Common myeloid progenitor, CD34-positive (primary cell): ENCODE measurements at regions not wholly inside any gene's neighbourhood (a gene's known extent, or its start where the extent isn't known, plus 50 kb on each side); places are given as distances from the start of the nearest gene placed in this dataset.

Experiments used
- CTCF ChIA-PET: fragments of 350-600 bp; sonication (Branson Sonifier 250); formaldehyde crosslinking; loops from one replicate; lab custom pipeline; 2021; ENCODE audit warnings: antibody characterized with exemption; lab: Charles Lee
- POLR2A ChIA-PET: fragments of 350-600 bp; sonication (Branson Sonifier 250); formaldehyde crosslinking; loops from one replicate; lab custom pipeline; 2021; ENCODE audit warnings: antibody characterized with exemption; lab: Charles Lee
- DNase-seq, 3 donors: peaks; one replicate each; pipeline versions ENCODE4 v3.0.0 to v3.0.0-alpha.2; 2013
- H3K27ac ChIP-seq, 2 experiments: 1 replicate in 1 of 2; 2 replicates in 1 of 2; pipeline ENCODE4 v1.7.0; 2013; ENCODE audit warnings: inconsistent platforms in 2 of 2, low read length in 2 of 2, mild to moderate bottlenecking in 2 of 2, low read depth in 1 of 2, moderate library complexity in 1 of 2; ENCODE audit not compliant: severe bottlenecking in 2 of 2, insufficient read depth in 1 of 2, poor library complexity in 1 of 2
- H3K27me3 ChIP-seq, 5 experiments: replicated peaks in 2 of 5; 1 replicate in 3 of 5; 2 replicates in 2 of 5; pipeline versions ENCODE4 v1.6.1 to v1.7.0; 2013; ENCODE audit warnings: low read length in 4 of 5, mild to moderate bottlenecking in 2 of 5, moderate library complexity in 2 of 5, inconsistent platforms in 1 of 5; ENCODE audit not compliant: insufficient read depth in 5 of 5, control insufficient read depth in 4 of 5
- H3K36me3 ChIP-seq, 4 experiments: 1 replicate in 2 of 4; 2 replicates in 2 of 4; pipeline versions ENCODE4 v1.6.1 to v1.7.0; 2013; ENCODE audit warnings: low read length in 3 of 4, control low read depth in 1 of 4, mild to moderate bottlenecking in 1 of 4; ENCODE audit not compliant: control insufficient read depth in 4 of 4, insufficient read depth in 4 of 4
- H3K4me1 ChIP-seq, 4 experiments: 1 replicate in 3 of 4; 2 replicates in 1 of 4; pipeline versions ENCODE4 v1.6.1 to v1.7.1; 2013; ENCODE audit warnings: low read length in 3 of 4, mild to moderate bottlenecking in 3 of 4, control low read depth in 1 of 4, inconsistent platforms in 1 of 4, moderate library complexity in 1 of 4; ENCODE audit not compliant: control insufficient read depth in 4 of 4, insufficient read depth in 4 of 4; ENCODE audit errors: control extremely low read depth in 1 of 4
- H3K4me3 ChIP-seq, 7 experiments: 1 replicate in 4 of 7; 2 replicates in 3 of 7; pipeline versions ENCODE4 v1.5.1 to v1.7.0; 2013; ENCODE audit warnings: mild to moderate bottlenecking in 7 of 7, low read length in 6 of 7, moderate library complexity in 6 of 7, inconsistent platforms in 2 of 7, low read depth in 2 of 7, control low read depth in 1 of 7; ENCODE audit not compliant: insufficient read depth in 4 of 7, control insufficient read depth in 1 of 7; ENCODE audit errors: extremely low read depth in 1 of 7
- H3K9me3 ChIP-seq, 5 experiments: 1 replicate in 4 of 5; 2 replicates in 1 of 5; pipeline versions ENCODE4 v1.6.1 to v1.7.1; 2013; ENCODE audit warnings: low read length in 4 of 5, mild to moderate bottlenecking in 2 of 5, inconsistent platforms in 1 of 5, low read depth in 1 of 5, moderate library complexity in 1 of 5; ENCODE audit not compliant: control insufficient read depth in 4 of 5, insufficient read depth in 2 of 5; ENCODE audit errors: control extremely low read depth in 1 of 5
- WGBS: methylation state at CpG from one replicate; pipeline ENCODE4 v1.1.5; 2013; ENCODE audit not compliant: insufficient coverage; 5-methylcytosine and 5-hydroxymethylcytosine counted together

GRCh38 chr10:83367036-83367435 lies 772.3 kb upstream of the GHITM start:
- POLR2A ChIA-PET: no interaction called here

GRCh38 chr10:83371696-83372490 lies 767.4 kb upstream of the GHITM start:
- ChIA-PET POLR2A (no interaction called here), CTCF (no interaction called here)
- Histone ChIP-seq H3K4me1 (no peaks in the 10 kb centered on the region), H3K27me3 (no peaks in the 10 kb centered on the region), H3K27ac (no peak overlapping the region), H3K9me3 (no peaks in the 10 kb centered on the region), H3K36me3 (no peaks in the 10 kb centered on the region), H3K4me3 (no peak overlapping the region)
- no peak for DNase-seq
- 93% methylated on average over 3 of the region's 4 CpGs for WGBS

More at GRCh38 chr10:83367036-83367435, 772.3 kb upstream of the GHITM start:
- Histone ChIP-seq H3K27ac (no peak overlapping the region), H3K9me3 (no peaks in the 10 kb centered on the region), H3K4me1 (no peaks in the 10 kb centered on the region), H3K27me3 (no peaks in the 10 kb centered on the region), H3K36me3 (no peaks in the 10 kb centered on the region), H3K4me3 (no peak overlapping the region)
- WGBS: 91% methylated on average over 3 of the region's 6 CpGs
- CTCF ChIA-PET: no interaction called here
- DNase-seq: no peak

GRCh38 chr10:83372646-83373045 lies 766.7 kb upstream of the GHITM start:
- CTCF ChIA-PET: no interaction called here
- WGBS: no CpG with 5 or more reads among the region's 2 CpGs
- no peak for DNase-seq
- Histone ChIP-seq H3K4me3 (no peak overlapping the region), H3K9me3 (no peaks in the 10 kb centered on the region), H3K36me3 (no peaks in the 10 kb centered on the region), H3K4me1 (no peaks in the 10 kb centered on the region), H3K27me3 (no peaks in the 10 kb centered on the region), H3K27ac (no peak overlapping the region)
- POLR2A ChIA-PET: no interaction called here

- peak in 2 of 3 donors; percentile 6 to 14 for DNase-seq
Measured at GRCh38 chr10:83373671-83374070, 765.6 kb upstream of the GHITM start.

GRCh38 chr10:83374741-83375140 lies 764.6 kb upstream of the GHITM start:
- Histone ChIP-seq H3K27ac (no peak overlapping the region), H3K36me3 (no peaks in the 10 kb centered on the region), H3K4me1 (no peaks in the 10 kb centered on the region), H3K9me3 (no peaks in the 10 kb centered on the region), H3K4me3 (no peak overlapping the region), H3K27me3 (no peaks in the 10 kb centered on the region)
- ChIA-PET CTCF (no interaction called here), POLR2A (no interaction called here)
- no peak for DNase-seq

More at GRCh38 chr10:83373671-83374070, 765.6 kb upstream of the GHITM start:
- Histone ChIP-seq H3K4me3 (no peak overlapping the region), H3K36me3 (no peaks in the 10 kb centered on the region), H3K27ac (no peak overlapping the region), H3K27me3 (no peaks in the 10 kb centered on the region), H3K4me1 (no peaks in the 10 kb centered on the region), H3K9me3 (no peaks in the 10 kb centered on the region)
- ChIA-PET POLR2A (no interaction called here), CTCF (no interaction called here)
- no CpG with 5 or more reads among the region's 2 CpGs for WGBS

- POLR2A ChIA-PET: no interaction called here
Measured at GRCh38 chr10:83375274-83375673, 764.0 kb upstream of the GHITM start.

GRCh38 chr10:83397806-83398205 lies 741.5 kb upstream of the GHITM start:
- ChIA-PET CTCF (no interaction called here), POLR2A (no interaction called here)
- Histone ChIP-seq H3K27me3 (no peaks in the 10 kb centered on the region), H3K36me3 (no peaks in the 10 kb centered on the region), H3K9me3 (no peaks in the 10 kb centered on the region), H3K4me3 (no peak overlapping the region), H3K4me1 (no peaks in the 10 kb centered on the region), H3K27ac (no peak overlapping the region)
- no peak for DNase-seq
- no CpG with 5 or more reads among the region's 1 CpG for WGBS

More at GRCh38 chr10:83375274-83375673, 764.0 kb upstream of the GHITM start:
- Histone ChIP-seq H3K9me3 (no peaks in the 10 kb centered on the region), H3K4me3 (no peak overlapping the region), H3K4me1 (no peaks in the 10 kb centered on the region), H3K36me3 (no peaks in the 10 kb centered on the region), H3K27ac (no peak overlapping the region), H3K27me3 (no peaks in the 10 kb centered on the region)
- no peak for DNase-seq
- CTCF ChIA-PET: no interaction called here
- WGBS: 50% methylated on average over 1 of the region's 2 CpGs
